GM12864 (cell line): ENCODE measurements at regions not wholly inside any gene's neighbourhood (a gene's known extent, or its start where the extent isn't known, plus 50 kb on each side); places are given as distances from the start of the nearest gene placed in this dataset.

ENCODE experiments used
- DNase-seq: peaks from one replicate; pipeline ENCODE4 v3.0.0-alpha.2; 2011; ENCODE audit warnings: low read depth
- H3K4me3 ChIP-seq: 2 replicates; pipeline ENCODE4 v1.5.1; 2011; ENCODE audit warnings: mild to moderate bottlenecking, low read depth, low read length, control low read depth
- TF ChIP-seq, protein P1 (sequence below): IDR thresholded peaks from 2 replicates; pipeline ENCODE4 v1.5.1; 2011; ENCODE audit warnings: low read depth, mild to moderate bottlenecking, moderate library complexity, low read length, control low read depth, inconsistent platforms; ENCODE audit errors: missing control alignments

DNA sequence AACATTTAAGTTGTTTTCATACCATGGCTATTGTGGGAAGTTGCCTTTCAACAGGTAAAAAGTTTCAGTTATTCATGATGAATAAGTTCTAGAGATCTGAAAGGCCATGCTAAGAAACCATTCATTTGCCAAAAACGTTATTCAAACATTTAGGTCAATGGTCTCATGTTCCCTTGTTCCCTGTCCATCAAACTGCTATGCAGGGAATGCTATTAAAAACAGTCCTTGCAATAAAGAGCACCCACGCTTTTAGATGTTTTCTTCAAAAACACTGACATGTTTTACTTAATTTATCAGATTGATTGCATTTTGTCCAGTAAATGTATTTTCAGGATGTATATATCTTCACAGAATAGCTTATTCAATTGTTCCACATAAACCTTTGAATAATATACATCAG lies 573.2 kb upstream of the PCDH20 start:
- no peak overlapping the region for H3K4me3 ChIP-seq
- no peak for DNase-seq
- TF ChIP-seq, protein P1, sequence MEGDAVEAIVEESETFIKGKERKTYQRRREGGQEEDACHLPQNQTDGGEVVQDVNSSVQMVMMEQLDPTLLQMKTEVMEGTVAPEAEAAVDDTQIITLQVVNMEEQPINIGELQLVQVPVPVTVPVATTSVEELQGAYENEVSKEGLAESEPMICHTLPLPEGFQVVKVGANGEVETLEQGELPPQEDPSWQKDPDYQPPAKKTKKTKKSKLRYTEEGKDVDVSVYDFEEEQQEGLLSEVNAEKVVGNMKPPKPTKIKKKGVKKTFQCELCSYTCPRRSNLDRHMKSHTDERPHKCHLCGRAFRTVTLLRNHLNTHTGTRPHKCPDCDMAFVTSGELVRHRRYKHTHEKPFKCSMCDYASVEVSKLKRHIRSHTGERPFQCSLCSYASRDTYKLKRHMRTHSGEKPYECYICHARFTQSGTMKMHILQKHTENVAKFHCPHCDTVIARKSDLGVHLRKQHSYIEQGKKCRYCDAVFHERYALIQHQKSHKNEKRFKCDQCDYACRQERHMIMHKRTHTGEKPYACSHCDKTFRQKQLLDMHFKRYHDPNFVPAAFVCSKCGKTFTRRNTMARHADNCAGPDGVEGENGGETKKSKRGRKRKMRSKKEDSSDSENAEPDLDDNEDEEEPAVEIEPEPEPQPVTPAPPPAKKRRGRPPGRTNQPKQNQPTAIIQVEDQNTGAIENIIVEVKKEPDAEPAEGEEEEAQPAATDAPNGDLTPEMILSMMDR, result no peak

- no peak for DNase-seq
- H3K4me3 ChIP-seq, result no peak overlapping the region
- TF ChIP-seq, protein P1, result no peak
Observed at GRCh38 chr13:61975001-61975400, 559.4 kb upstream of the PCDH20 start.

GRCh38 chr13:61965756-61966155 lies 550.1 kb upstream of the PCDH20 start:
- TF ChIP-seq, protein P1, result no peak
- no peak overlapping the region for H3K4me3 ChIP-seq

GRCh38 chr13:61960981-61961380 lies 545.3 kb upstream of the PCDH20 start:
- TF ChIP-seq, protein P1, result no peak
- no peak for DNase-seq

More at GRCh38 chr13:61965756-61966155, 550.1 kb upstream of the PCDH20 start:
- DNase-seq, result no peak

GRCh38 chr13:61954092-61954491 lies 538.4 kb upstream of the PCDH20 start:
- no peak overlapping the region for H3K4me3 ChIP-seq
- TF ChIP-seq, protein P1, result no peak
- DNase-seq, result no peak

More at GRCh38 chr13:61960981-61961380, 545.3 kb upstream of the PCDH20 start:
- no peak overlapping the region for H3K4me3 ChIP-seq

DNA sequence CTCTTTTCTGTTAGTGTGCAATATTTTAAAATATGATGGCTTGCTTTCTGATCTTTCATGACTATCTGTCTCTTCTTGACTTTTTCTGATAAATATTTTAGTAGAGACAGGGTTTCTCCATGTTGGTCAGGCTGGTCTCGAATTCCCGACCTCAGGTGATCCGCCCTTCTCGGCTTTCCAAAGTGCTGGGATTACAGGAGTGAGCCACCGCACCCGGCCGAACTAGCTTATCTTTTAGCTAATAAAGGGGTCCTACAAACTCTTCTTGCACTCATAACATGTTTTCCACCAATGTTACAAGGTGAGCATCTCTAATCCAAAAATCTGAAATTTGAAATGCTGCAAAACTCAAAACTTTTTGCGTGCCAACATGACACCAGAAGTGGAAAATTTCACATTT lies 535.2 kb upstream of the PCDH20 start:
- H3K4me3 ChIP-seq, result no peak overlapping the region
- DNase-seq, result no peak
- TF ChIP-seq, protein P1, result no peak

DNA sequence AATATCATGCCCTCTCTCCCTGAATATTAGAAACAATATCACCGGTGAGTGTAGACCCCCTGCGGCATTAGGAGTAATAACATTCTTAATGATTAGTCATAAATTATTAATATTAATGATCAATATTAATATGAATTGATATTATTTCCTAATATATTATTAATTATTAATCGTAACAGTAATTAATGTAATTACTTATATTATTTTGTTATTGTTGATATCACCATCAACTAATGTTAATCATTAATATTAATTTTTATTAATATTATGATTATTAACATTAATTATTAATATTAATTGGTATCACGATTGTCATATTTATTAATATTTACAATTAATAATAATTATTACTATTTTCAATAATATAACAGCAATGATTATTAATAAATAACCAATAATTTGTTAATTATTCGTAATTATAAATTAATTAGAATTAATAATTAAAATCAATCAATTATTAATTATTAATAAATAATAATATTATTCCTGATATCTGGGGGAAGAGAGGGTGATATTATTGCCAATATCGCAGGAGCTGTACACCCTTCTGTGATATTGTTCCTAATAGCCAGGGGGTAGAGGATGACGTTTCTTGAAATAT lies 528.8 kb upstream of the PCDH20 start:
- TF ChIP-seq, protein P1, result no peak
- no peak for DNase-seq

More for the DNA sequence above, 528.8 kb upstream of the PCDH20 start:
- H3K4me3 ChIP-seq, result no peak overlapping the region
